ENCODE measurements at regions not wholly inside any gene's neighbourhood (a gene's known extent, or its start where the extent isn't known, plus 50 kb on each side); places are given as distances from the start of the nearest gene placed in this dataset.

DNA sequence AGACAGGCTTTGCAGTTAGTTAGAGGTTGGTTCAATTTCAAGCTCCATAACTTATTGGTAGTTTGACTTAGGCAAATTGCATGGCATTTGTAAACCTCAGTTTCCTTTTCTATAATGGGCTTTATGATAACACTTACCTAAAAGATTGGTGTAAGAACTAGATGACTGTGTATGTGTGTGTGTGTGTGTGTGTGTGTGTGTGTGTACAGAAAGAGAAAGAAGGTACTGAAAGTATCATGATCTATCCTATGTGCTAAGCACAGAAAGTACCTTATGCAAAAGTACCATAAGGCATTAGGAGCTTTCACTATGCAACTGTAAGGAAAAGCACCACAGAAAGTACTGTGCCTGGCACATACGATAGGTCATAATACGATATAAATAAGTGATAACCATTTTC is 304.3 kb upstream of the KITLG start:
- no peak overlapping the region for H3K27ac ChIP-seq
- TF ChIP-seq, protein P1, sequence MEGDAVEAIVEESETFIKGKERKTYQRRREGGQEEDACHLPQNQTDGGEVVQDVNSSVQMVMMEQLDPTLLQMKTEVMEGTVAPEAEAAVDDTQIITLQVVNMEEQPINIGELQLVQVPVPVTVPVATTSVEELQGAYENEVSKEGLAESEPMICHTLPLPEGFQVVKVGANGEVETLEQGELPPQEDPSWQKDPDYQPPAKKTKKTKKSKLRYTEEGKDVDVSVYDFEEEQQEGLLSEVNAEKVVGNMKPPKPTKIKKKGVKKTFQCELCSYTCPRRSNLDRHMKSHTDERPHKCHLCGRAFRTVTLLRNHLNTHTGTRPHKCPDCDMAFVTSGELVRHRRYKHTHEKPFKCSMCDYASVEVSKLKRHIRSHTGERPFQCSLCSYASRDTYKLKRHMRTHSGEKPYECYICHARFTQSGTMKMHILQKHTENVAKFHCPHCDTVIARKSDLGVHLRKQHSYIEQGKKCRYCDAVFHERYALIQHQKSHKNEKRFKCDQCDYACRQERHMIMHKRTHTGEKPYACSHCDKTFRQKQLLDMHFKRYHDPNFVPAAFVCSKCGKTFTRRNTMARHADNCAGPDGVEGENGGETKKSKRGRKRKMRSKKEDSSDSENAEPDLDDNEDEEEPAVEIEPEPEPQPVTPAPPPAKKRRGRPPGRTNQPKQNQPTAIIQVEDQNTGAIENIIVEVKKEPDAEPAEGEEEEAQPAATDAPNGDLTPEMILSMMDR (conservative IDR thresholded peaks at IDR 0.05) = no peak

DNA sequence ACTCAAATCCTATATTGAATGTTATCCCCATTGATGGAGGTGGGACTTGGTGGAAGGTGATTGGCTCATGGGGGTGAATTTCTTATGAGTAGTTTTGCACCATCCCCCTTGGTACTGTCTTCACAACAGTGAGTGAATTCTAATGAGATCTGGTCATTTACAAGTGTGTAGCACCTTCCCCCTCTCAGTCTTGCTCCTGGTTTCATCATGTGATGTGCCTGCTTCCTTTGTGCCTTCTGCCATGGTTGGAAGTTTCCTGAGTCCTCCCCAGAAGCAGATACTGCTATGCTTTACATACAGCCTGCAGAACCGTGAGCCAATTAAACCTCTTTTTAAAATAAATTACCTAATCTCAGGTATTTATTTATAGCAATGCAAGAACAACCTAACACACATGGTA is 302.4 kb upstream of the KITLG start:
- no peak overlapping the region for H3K27ac ChIP-seq
- TF ChIP-seq, protein P1 (conservative IDR thresholded peaks at IDR 0.05) = no peak

DNA sequence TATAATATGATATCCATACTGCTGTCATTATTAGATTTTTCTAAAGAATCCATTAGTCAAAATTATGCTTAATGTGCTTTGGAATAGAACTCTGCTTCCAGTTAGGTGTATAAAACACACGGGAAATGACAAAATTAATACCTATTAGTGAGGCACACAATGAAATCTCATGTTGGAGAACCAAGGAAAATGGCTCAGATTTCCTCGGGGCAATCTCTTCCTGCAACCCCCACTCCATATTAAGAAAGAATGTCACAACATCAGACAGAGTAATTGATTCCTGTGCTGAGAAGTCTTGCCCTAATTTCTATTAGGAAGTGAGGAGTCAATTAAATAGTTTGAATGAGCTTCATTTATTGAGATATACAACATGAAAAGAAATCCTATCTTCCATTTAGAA is 299.8 kb upstream of the KITLG start:
- H3K27ac ChIP-seq = no peak overlapping the region

DNA sequence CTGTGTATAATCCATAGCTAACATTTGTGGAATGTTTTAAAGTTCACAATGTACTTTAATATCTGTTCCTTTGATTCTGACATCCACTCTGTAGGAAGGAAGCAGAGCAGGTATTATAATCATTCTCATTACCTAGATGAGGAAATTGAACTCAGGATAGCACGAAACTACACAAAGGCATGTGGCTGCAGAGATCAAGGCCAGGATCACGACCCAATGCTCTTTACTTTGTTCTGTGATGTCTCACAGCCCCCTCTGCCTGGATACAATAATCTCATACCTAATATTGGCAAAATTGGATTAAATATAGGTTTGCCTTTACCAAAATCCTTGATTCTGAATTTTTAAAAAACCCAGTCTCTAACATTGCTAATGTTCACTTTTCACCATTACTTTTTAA is 298.0 kb upstream of the KITLG start:
- no peak overlapping the region for H3K27ac ChIP-seq
- TF ChIP-seq, protein P1 (conservative IDR thresholded peaks at IDR 0.05) = no peak

More for the DNA sequence above, 299.8 kb upstream of the KITLG start:
- TF ChIP-seq, protein P1 (conservative IDR thresholded peaks at IDR 0.05) = no peak

DNA sequence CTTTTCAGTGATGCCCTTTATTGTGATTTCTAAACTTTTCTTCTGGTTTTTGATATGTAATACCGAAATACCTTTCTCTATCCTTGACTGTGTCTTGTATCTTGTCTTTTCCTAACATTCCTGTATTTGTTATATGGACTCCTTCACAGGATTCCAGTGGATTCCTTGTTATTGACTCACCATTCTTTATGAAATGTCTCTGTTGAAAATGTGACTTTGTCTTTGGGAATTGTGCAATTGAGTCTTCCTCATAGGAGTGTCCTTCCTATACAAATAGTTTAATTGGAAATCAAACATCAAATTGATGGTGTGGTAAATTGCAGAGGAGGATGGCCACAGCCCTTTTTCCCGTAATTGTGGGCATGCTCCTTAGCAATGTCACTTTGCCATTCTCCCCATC is 296.6 kb upstream of the KITLG start:
- H3K27ac ChIP-seq = no peak overlapping the region
- TF ChIP-seq, protein P1 (conservative IDR thresholded peaks at IDR 0.05) = no peak

DNA sequence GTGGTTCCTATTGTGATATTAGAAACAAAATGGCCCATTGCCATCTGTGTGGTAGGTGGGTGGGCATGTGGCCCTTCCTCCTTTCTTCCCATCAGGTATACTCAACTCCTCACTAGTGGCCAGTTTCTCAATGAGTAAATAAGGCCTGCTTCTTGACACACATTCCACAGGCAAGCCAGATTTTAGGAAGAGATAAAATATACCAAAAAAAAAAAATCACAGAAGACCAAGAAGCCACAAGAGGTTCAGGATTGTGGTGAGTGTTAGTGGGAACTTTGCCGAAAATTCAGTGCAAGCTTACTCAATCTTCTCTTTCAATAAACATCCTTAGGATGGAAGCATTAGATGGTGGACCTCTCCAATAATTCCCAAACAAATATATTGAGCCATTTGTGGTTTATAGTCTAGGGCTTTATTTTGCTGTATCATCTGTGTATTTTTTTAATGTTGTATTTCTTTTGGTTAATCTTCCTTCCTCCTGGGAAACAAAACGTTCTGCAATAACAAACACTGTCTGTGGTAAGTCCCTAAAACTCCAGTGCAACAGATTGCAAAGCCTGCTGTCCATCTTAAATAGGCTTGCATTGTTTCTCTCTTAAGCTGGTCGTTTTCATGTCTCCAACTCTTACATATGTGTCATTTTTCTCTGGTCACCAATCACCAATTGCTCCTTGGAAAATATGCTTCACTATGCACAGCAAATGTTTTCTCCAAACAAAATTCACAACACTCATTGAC is 289.9 kb upstream of the KITLG start:
- TF ChIP-seq, protein P1 (conservative IDR thresholded peaks at IDR 0.05) = no peak
- no peak overlapping the region for H3K27ac ChIP-seq

DNA sequence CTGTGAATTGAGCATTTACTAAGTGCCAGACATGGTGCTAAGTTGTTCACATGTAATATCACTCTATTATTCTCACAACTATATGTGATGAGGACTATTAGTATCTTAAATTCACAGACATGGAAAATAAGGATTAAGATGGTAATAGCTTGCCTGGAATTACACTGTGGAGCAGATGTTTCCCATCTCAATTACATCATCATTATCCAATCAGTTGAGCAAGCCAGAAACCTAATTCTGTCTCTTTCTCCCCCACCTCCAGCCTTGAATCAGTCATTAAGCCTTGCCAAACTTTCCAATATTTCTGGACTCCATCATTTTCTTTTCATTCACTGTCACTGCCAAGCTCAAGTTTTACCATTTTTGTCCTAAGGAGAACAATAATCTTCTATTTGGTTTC is 287.8 kb upstream of the KITLG start:
- no peak overlapping the region for H3K27ac ChIP-seq
- TF ChIP-seq, protein P1 (conservative IDR thresholded peaks at IDR 0.05) = no peak

Data from VCaP (cell line).